H9 (cell line): ENCODE measurements at regions not wholly inside any gene's neighbourhood (a gene's known extent, or its start where the extent isn't known, plus 50 kb on each side); places are given as distances from the start of the nearest gene placed in this dataset.
"Not testable (repeated sequence)": the region's sequence is repeated elsewhere in the genome, so short reads cannot be mapped to it uniquely, and the experiment has no call there.

Source experiments
- DNase-seq: peaks from one replicate; pipeline ENCODE4 v3.0.0-alpha.2; 2017
- H2AFZ ChIP-seq: one replicate; pipeline ENCODE4 v1.6.1; 2013; ENCODE audit warnings: mild to moderate bottlenecking, low read length, control low read depth, moderate library complexity
- H2AK5ac ChIP-seq: 2 replicates; pipeline ENCODE4 v1.6.1; 2013; ENCODE audit warnings: low read length, control low read depth, mixed read lengths; ENCODE audit not compliant: insufficient read length
- H2BK120ac ChIP-seq: one replicate; pipeline ENCODE4 v1.6.1; 2013; ENCODE audit warnings: low read depth, mild to moderate bottlenecking, low read length, control low read depth, inconsistent platforms; ENCODE audit not compliant: poor library complexity, severe bottlenecking
- H2BK12ac ChIP-seq: 2 replicates; pipeline ENCODE4 v1.6.1; 2013; ENCODE audit warnings: low read length, control low read depth, mixed read lengths, low read depth; ENCODE audit not compliant: insufficient read length
- H2BK15ac ChIP-seq: 2 replicates; pipeline ENCODE4 v1.6.1; 2013; ENCODE audit warnings: low read depth, low read length, control low read depth
- H2BK20ac ChIP-seq: one replicate; pipeline ENCODE4 v1.6.1; 2013; ENCODE audit warnings: low read depth, mild to moderate bottlenecking, low read length, control low read depth, inconsistent platforms; ENCODE audit not compliant: poor library complexity, severe bottlenecking
- H2BK5ac ChIP-seq: 2 replicates; pipeline ENCODE4 v1.6.1; 2013; ENCODE audit warnings: low read length, control low read depth, mixed read lengths; ENCODE audit not compliant: insufficient read length
- H3K14ac ChIP-seq: 2 replicates; pipeline ENCODE4 v1.6.1; 2013; ENCODE audit warnings: low read length, control low read depth; ENCODE audit not compliant: insufficient read depth
- H3K18ac ChIP-seq: 2 replicates; pipeline ENCODE4 v1.6.1; 2013; ENCODE audit warnings: low read depth, mild to moderate bottlenecking, mixed read lengths, low read length, control low read depth; ENCODE audit not compliant: insufficient read length
- H3K23ac ChIP-seq: 2 replicates; pipeline ENCODE4 v1.6.1; 2013; ENCODE audit warnings: low read length, control low read depth, mixed read lengths, low read depth; ENCODE audit not compliant: insufficient read length
- H3K23me2 ChIP-seq: 2 replicates; pipeline ENCODE4 v1.6.1; 2013; ENCODE audit warnings: low read depth, mild to moderate bottlenecking, mixed read lengths, low read length, control low read depth; ENCODE audit not compliant: insufficient read length, poor library complexity, severe bottlenecking
- H3K27ac ChIP-seq: 2 replicates; pipeline ENCODE4 v1.5.1; 2013; ENCODE audit warnings: low read length, control low read depth, mixed read lengths, low read depth; ENCODE audit not compliant: insufficient read length
- H3K27me3 ChIP-seq: 2 replicates; pipeline ENCODE4 v1.6.1; 2013; ENCODE audit warnings: low read length, control low read depth, inconsistent platforms; ENCODE audit not compliant: insufficient read depth
- H3K4ac ChIP-seq: 2 replicates; pipeline ENCODE4 v1.6.1; 2013; ENCODE audit warnings: low read depth, mild to moderate bottlenecking, control low read depth, inconsistent platforms, low read length, moderate library complexity
- H3K4me1 ChIP-seq: 2 replicates; pipeline ENCODE4 v1.6.1; 2013; ENCODE audit warnings: low read length, control low read depth, inconsistent platforms; ENCODE audit not compliant: insufficient read depth
- H3K4me2 ChIP-seq: 2 replicates; pipeline ENCODE4 v1.6.1; 2013; ENCODE audit warnings: low read length, control low read depth, mixed read lengths; ENCODE audit not compliant: insufficient read length, insufficient read depth
- H3K56ac ChIP-seq: 2 replicates; pipeline ENCODE4 v1.6.1; 2013; ENCODE audit warnings: low read depth, mild to moderate bottlenecking, mixed read lengths, low read length, control low read depth; ENCODE audit not compliant: insufficient read length
- H3K79me1 ChIP-seq: 2 replicates; pipeline ENCODE4 v1.6.1; 2013; ENCODE audit warnings: low read depth, mild to moderate bottlenecking, moderate library complexity, low read length, control low read depth, inconsistent platforms; ENCODE audit not compliant: insufficient read depth, poor library complexity, severe bottlenecking
- H3K79me2 ChIP-seq: 2 replicates; pipeline ENCODE4 v1.6.1; 2013; ENCODE audit warnings: low read length, control low read depth, inconsistent platforms; ENCODE audit not compliant: insufficient read depth
- H3K9ac ChIP-seq: 2 replicates; pipeline ENCODE4 v1.6.1; 2013; ENCODE audit warnings: low read length, control low read depth, mixed read lengths; ENCODE audit not compliant: insufficient read length; ENCODE audit errors: extremely low read depth
- H3K9me3 ChIP-seq: one replicate; pipeline ENCODE4 v1.6.1; 2013; ENCODE audit warnings: low read depth, low read length, inconsistent platforms; ENCODE audit not compliant: control insufficient read depth
- H3T11ph ChIP-seq: one replicate; pipeline ENCODE4 v1.6.1; 2013; ENCODE audit warnings: mild to moderate bottlenecking, low read length, control low read depth, inconsistent platforms
- H4K20me1 ChIP-seq: one replicate; pipeline ENCODE4 v1.6.1; 2013; ENCODE audit not compliant: control insufficient read depth, insufficient read length, insufficient read depth
- H4K5ac ChIP-seq: 2 replicates; pipeline ENCODE4 v1.6.1; 2013; ENCODE audit warnings: low read depth, mild to moderate bottlenecking, mixed read lengths, low read length, control low read depth; ENCODE audit not compliant: insufficient read length
- H4K8ac ChIP-seq: replicated peaks from 2 replicates; pipeline ENCODE4 v1.6.1; 2013; ENCODE audit warnings: low read length, control low read depth, mixed read lengths, low read depth; ENCODE audit not compliant: insufficient read length
- H4K91ac ChIP-seq: 2 replicates; pipeline ENCODE4 v1.6.1; 2013; ENCODE audit warnings: low read depth, mild to moderate bottlenecking, moderate library complexity, mixed read lengths, low read length, control low read depth; ENCODE audit not compliant: insufficient read length
- H3K27ac Mint-ChIP-seq, 3 experiments: 2 replicates in 2 of 3; 3 replicates in 1 of 3; pipeline ENCODE4 v1.8.0; 2020 to 2021; ENCODE audit warnings: mixed read lengths in 3 of 3, mild to moderate bottlenecking in 1 of 3, moderate library complexity in 1 of 3
- H3K27me3 Mint-ChIP-seq: 2 replicates; pipeline ENCODE4 v1.8.0; 2021; ENCODE audit warnings: low read depth, mild to moderate bottlenecking, moderate library complexity, mixed read lengths
- H3K36me3 Mint-ChIP-seq, 3 experiments: 2 replicates in 2 of 3; 3 replicates in 1 of 3; pipeline ENCODE4 v1.8.0; 2020 to 2021; ENCODE audit warnings: low read depth in 3 of 3, mixed read lengths in 3 of 3; ENCODE audit not compliant: insufficient read depth in 1 of 3
- H3K4me1 Mint-ChIP-seq, 2 experiments: 2 replicates each; pipeline ENCODE4 v1.8.0; 2020; ENCODE audit warnings: mixed read lengths in 2 of 2
- H3K4me3 Mint-ChIP-seq, 2 experiments: 2 replicates in 1 of 2; 3 replicates in 1 of 2; pipeline ENCODE4 v1.8.0; 2020 to 2021; ENCODE audit warnings: mild to moderate bottlenecking in 2 of 2, mixed read lengths in 2 of 2, moderate library complexity in 1 of 2
- H3K9me3 Mint-ChIP-seq, 2 experiments: 2 replicates in 1 of 2; 3 replicates in 1 of 2; pipeline ENCODE4 v1.8.0; 2020; ENCODE audit warnings: mild to moderate bottlenecking in 2 of 2, mixed read lengths in 2 of 2, moderate library complexity in 1 of 2
- CTCF ChIP-seq: fragments of 200-600 bp; sonication (generic); conservative IDR thresholded peaks from 3 replicates; pipeline ENCODE4 v1.8.0; 2021; ENCODE audit warnings: antibody characterized with exemption, mild to moderate bottlenecking
- WGBS: extraction: QIAGEN DNeasy Blood & Tissue Kit; methylation state at CpG from one replicate; pipeline ENCODE4 v1.1.7; 2013; ENCODE audit warnings: missing lambda C conversion rate, low lambda C conversion rate, mixed read lengths; ENCODE audit not compliant: insufficient read length; ENCODE audit errors: extremely low coverage; 5-methylcytosine and 5-hydroxymethylcytosine counted together

GRCh38 chr5:93348231-93348630, 232.8 kb downstream of the NR2F1-AS1 start:
- Mint-ChIP-seq H3K4me1 (no peaks in the 10 kb centered on the region), H3K9me3 (peaks cover 0 to 2% of the 10 kb centered on the region in 2 experiments; a peak in 2 of 5 replicates), H3K4me3 (no peak overlapping the region), H3K27me3 (no peaks in the 10 kb centered on the region), H3K27ac (no peak overlapping the region; a peak in 1 of 7 replicates), H3K36me3 (no peaks in the 10 kb centered on the region)
- Histone ChIP-seq H3K79me1 (no peaks in the 10 kb centered on the region), H4K5ac (no peak overlapping the region), H2BK12ac (no peak overlapping the region), H3K9me3 (no peaks in the 10 kb centered on the region), H3K4ac (no peak overlapping the region), H3K4me1 (no peaks in the 10 kb centered on the region), H2BK15ac (no peak overlapping the region), H3K23ac (no peak overlapping the region), H3K14ac (no peak overlapping the region; the same call in 1 of the 2 replicates), H4K8ac (no peak overlapping the region), H3K27ac (no peak overlapping the region), H2BK20ac (no peak overlapping the region), H3K79me2 (no peaks in the 10 kb centered on the region), H3K4me2 (no peak overlapping the region), H3K56ac (no peak overlapping the region), H2BK5ac (no peak overlapping the region), H2AFZ (no peak overlapping the region), H3K9ac (no peak overlapping the region), H3T11ph (no peak overlapping the region), H3K18ac (no peak overlapping the region), H2BK120ac (no peak overlapping the region), H3K23me2 (no peaks in the 10 kb centered on the region), H2AK5ac (no peak overlapping the region), H4K91ac (no peak overlapping the region), H3K27me3 (no peaks in the 10 kb centered on the region), H4K20me1 (no peaks in the 10 kb centered on the region)
- WGBS = no CpG with 5 or more reads among the region's 15 CpGs
- DNase-seq = no peak
- no peak for TF ChIP-seq CTCF

GRCh38 chr5:93346850-93347249, 234.2 kb downstream of the NR2F1-AS1 start:
- not testable (repeated sequence) for H3T11ph ChIP-seq, H3K14ac ChIP-seq, H3K4ac ChIP-seq, H3K27ac ChIP-seq, H2BK5ac ChIP-seq, H2BK120ac ChIP-seq, H2BK12ac ChIP-seq, H3K79me1 ChIP-seq, H3K4me3 Mint-ChIP-seq, H3K9me3 Mint-ChIP-seq, H3K36me3 Mint-ChIP-seq, H4K5ac ChIP-seq, H2AFZ ChIP-seq, H3K18ac ChIP-seq, H4K91ac ChIP-seq, H3K4me1 ChIP-seq, H3K23ac ChIP-seq, DNase-seq, H3K23me2 ChIP-seq, H3K4me2 ChIP-seq, H3K9ac ChIP-seq, H3K56ac ChIP-seq, H4K8ac ChIP-seq, H4K20me1 ChIP-seq, H3K9me3 ChIP-seq, H3K79me2 ChIP-seq, H3K27me3 ChIP-seq, H3K27ac Mint-ChIP-seq, H3K4me1 Mint-ChIP-seq, H3K27me3 Mint-ChIP-seq, H2AK5ac ChIP-seq, H2BK20ac ChIP-seq, H2BK15ac ChIP-seq
- WGBS = no CpG with 5 or more reads among the region's 1 CpG
